ENCODE measurements at regions not wholly inside any gene's neighbourhood (a gene's known extent, or its start where the extent isn't known, plus 50 kb on each side); places are given as distances from the start of the nearest gene placed in this dataset.

DNA sequence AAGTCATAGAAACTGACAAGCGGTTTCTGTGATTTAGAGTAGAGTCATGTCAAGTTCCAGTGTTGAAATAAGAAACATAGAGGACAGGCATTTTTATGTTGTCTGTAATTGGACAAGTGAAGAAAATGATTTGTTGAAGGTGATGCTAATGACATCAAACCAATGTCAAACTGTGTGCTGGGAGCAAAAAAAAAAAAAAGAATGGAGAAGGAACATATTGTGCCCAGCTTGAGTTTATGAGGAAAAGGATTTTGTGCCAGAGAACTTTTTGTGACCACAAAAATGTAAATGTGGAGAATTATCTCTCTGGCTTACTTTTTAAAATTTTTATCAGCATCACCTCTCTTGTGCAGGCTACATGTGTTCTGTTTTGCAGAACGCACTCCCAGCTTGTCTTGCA lies 495.7 kb downstream of the RAPGEF2 start:
- Histone ChIP-seq H3K27me3 (ENCODE audit: control insufficient read depth, insufficient read depth, low read length) (no peaks in the 10 kb centered on the region), H3K4me3 (replicated peaks in 1 of 4; ENCODE audit: control extremely low read depth in 1 of 4, insufficient read depth in 1 of 4, low read depth in 3 of 4, low read length in 4 of 4) (no peak overlapping the region), H3K4me1 (ENCODE audit: control insufficient read depth, extremely low read depth, insufficient read depth, low read length) (no peaks in the 10 kb centered on the region), H3K36me3 (ENCODE audit: control insufficient read depth, insufficient read depth, low read length) (no peaks in the 10 kb centered on the region), H4K20me1 (ENCODE audit: control insufficient read depth, extremely low read depth, insufficient read depth, low read length) (no peaks in the 10 kb centered on the region), H3K9ac (ENCODE audit: insufficient read depth, low read length) (no peak overlapping the region), H2AFZ (ENCODE audit: low read length) (no peak overlapping the region), H3K9me3 (ENCODE audit: control insufficient read depth, insufficient read depth, low read depth, low read length) (no peaks in the 10 kb centered on the region), H3K4me2 (ENCODE audit: extremely low read depth, insufficient read depth, low read length) (no peak overlapping the region), H3K27ac (ENCODE audit: insufficient read depth, low read length) (no peak overlapping the region), H3K79me2 (ENCODE audit: control insufficient read depth, insufficient read depth, low read length) (no peaks in the 10 kb centered on the region)
- DNase-seq (ENCODE audit: low read depth in 2 of 2) = peak in 1 of 2 donors; percentile 16
- no peak for TF ChIP-seq EZH2 (IDR thresholded peaks at IDR 0.05; ENCODE audit: low read length, missing control alignments)
- TF ChIP-seq, protein P1, sequence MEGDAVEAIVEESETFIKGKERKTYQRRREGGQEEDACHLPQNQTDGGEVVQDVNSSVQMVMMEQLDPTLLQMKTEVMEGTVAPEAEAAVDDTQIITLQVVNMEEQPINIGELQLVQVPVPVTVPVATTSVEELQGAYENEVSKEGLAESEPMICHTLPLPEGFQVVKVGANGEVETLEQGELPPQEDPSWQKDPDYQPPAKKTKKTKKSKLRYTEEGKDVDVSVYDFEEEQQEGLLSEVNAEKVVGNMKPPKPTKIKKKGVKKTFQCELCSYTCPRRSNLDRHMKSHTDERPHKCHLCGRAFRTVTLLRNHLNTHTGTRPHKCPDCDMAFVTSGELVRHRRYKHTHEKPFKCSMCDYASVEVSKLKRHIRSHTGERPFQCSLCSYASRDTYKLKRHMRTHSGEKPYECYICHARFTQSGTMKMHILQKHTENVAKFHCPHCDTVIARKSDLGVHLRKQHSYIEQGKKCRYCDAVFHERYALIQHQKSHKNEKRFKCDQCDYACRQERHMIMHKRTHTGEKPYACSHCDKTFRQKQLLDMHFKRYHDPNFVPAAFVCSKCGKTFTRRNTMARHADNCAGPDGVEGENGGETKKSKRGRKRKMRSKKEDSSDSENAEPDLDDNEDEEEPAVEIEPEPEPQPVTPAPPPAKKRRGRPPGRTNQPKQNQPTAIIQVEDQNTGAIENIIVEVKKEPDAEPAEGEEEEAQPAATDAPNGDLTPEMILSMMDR (conservative IDR thresholded peaks at IDR 0.05 in 1 of 2, IDR thresholded peaks at IDR 0.05 in 1 of 2; ENCODE audit: low read depth in 1 of 2, low read length in 2 of 2) = no peak

DNA sequence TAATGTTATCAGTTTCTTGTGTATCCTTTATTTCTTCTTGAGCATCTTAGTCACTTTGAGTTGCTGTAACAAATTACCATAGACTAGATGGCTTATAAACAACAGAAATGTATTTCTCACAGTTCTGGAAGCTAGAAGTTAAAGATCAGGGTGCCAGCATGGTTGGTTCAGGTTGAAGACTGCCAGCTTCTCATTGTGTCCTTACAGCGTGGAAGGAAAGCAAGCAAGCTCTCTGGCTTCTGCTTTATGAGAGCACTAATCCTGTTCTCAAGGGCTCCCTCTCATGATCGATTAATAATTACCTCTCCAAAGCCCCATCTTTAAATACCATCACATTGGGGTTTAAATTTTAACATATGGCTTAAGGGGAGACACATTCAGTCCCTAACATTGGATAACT lies 497.2 kb downstream of the RAPGEF2 start:
- DNase-seq (ENCODE audit: low read depth in 2 of 2) = no peak
- no peaks in the 10 kb centered on the region for H4K20me1 ChIP-seq (ENCODE audit: control insufficient read depth, extremely low read depth, insufficient read depth, low read length)

DNA sequence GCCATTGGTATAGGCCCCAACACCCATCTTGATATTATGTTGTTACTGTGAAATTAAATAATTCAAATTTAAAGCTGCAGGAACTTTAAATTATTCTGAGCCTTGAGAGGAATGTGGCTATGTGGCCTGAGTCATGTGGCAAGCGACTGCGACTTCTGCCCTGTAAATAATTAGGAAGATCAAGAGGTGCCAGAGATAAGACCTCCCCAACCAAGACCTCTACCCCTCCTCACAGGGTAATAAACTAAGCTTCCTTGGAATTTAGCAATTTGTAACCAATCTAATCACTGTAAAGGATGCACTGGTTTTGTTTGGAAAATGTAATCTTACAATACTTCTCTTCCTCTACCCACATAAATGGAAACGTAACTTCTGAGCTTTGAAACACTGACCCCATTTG lies 501.9 kb downstream of the RAPGEF2 start:
- H3K79me2 ChIP-seq (ENCODE audit: control insufficient read depth, insufficient read depth, low read length) = no peaks in the 10 kb centered on the region
- H3K27ac ChIP-seq (ENCODE audit: insufficient read depth, low read length) = no peak overlapping the region
- H3K36me3 ChIP-seq (ENCODE audit: control insufficient read depth, insufficient read depth, low read length) = no peaks in the 10 kb centered on the region
- no peak overlapping the region for H3K4me3 ChIP-seq (replicated peaks in 1 of 4; ENCODE audit: control extremely low read depth in 1 of 4, insufficient read depth in 1 of 4, low read depth in 3 of 4, low read length in 4 of 4)
- no peaks in the 10 kb centered on the region for H3K4me1 ChIP-seq (ENCODE audit: control insufficient read depth, extremely low read depth, insufficient read depth, low read length)
- H3K9me3 ChIP-seq (ENCODE audit: control insufficient read depth, insufficient read depth, low read depth, low read length) = no peaks in the 10 kb centered on the region
- TF ChIP-seq, protein P1 (conservative IDR thresholded peaks at IDR 0.05 in 1 of 2, IDR thresholded peaks at IDR 0.05 in 1 of 2; ENCODE audit: low read depth in 1 of 2, low read length in 2 of 2) = no peak
- TF ChIP-seq EZH2 (IDR thresholded peaks at IDR 0.05; ENCODE audit: low read length, missing control alignments) = no peak
- no peak overlapping the region for H3K4me2 ChIP-seq (ENCODE audit: extremely low read depth, insufficient read depth, low read length)
- no peaks in the 10 kb centered on the region for H4K20me1 ChIP-seq (ENCODE audit: control insufficient read depth, extremely low read depth, insufficient read depth, low read length)
- no peak overlapping the region for H3K9ac ChIP-seq (ENCODE audit: insufficient read depth, low read length)
- H2AFZ ChIP-seq (ENCODE audit: low read length) = no peak overlapping the region
- no peaks in the 10 kb centered on the region for H3K27me3 ChIP-seq (ENCODE audit: control insufficient read depth, insufficient read depth, low read length)
- no peak for DNase-seq (ENCODE audit: low read depth in 2 of 2)

More for the DNA sequence above, 497.2 kb downstream of the RAPGEF2 start:
- no peaks in the 10 kb centered on the region for H3K27me3 ChIP-seq (ENCODE audit: control insufficient read depth, insufficient read depth, low read length)
- H3K79me2 ChIP-seq (ENCODE audit: control insufficient read depth, insufficient read depth, low read length) = no peaks in the 10 kb centered on the region
- H3K4me1 ChIP-seq (ENCODE audit: control insufficient read depth, extremely low read depth, insufficient read depth, low read length) = no peaks in the 10 kb centered on the region
- TF ChIP-seq, protein P1 (conservative IDR thresholded peaks at IDR 0.05 in 1 of 2, IDR thresholded peaks at IDR 0.05 in 1 of 2; ENCODE audit: low read depth in 1 of 2, low read length in 2 of 2) = no peak
- no peak for TF ChIP-seq EZH2 (IDR thresholded peaks at IDR 0.05; ENCODE audit: low read length, missing control alignments)
- no peak overlapping the region for H3K9ac ChIP-seq (ENCODE audit: insufficient read depth, low read length)
- H2AFZ ChIP-seq (ENCODE audit: low read length) = no peak overlapping the region
- H3K9me3 ChIP-seq (ENCODE audit: control insufficient read depth, insufficient read depth, low read depth, low read length) = no peaks in the 10 kb centered on the region
- H3K4me2 ChIP-seq (ENCODE audit: extremely low read depth, insufficient read depth, low read length) = no peak overlapping the region
- H3K4me3 ChIP-seq (replicated peaks in 1 of 4; ENCODE audit: control extremely low read depth in 1 of 4, insufficient read depth in 1 of 4, low read depth in 3 of 4, low read length in 4 of 4) = no peak overlapping the region
- no peaks in the 10 kb centered on the region for H3K36me3 ChIP-seq (ENCODE audit: control insufficient read depth, insufficient read depth, low read length)
- H3K27ac ChIP-seq (ENCODE audit: insufficient read depth, low read length) = no peak overlapping the region

Measured in fibroblast of lung (primary cell).